ENCODE measurements at regions not wholly inside any gene's neighbourhood (a gene's known extent, or its start where the extent isn't known, plus 50 kb on each side); places are given as distances from the start of the nearest gene placed in this dataset.

DNA sequence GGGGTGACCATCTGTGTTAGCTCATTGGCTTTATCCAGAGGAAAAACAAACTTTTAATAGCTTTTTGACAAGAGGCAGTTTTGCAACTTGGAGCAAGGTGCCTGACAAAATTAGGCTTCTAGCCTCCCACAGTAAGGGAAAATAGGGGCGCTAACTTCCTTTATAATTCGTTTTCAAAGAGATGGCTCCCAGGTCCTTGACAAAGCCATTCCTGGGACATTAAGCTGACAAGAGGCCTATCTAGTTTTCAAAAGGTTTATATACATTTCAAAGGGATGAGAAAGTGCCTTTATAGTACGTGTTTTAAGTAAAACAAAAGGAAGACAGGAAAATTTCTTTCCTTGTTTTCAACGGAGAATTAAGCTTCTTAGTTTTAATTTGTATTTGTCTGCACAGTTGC is 159.4 kb upstream of the GCFC2 start:
- Histone ChIP-seq H3K27ac (ENCODE audit: low read depth, low read length) (no peak overlapping the region), H3K4me1 (ENCODE audit: insufficient read depth, low read length) (no peaks in the 10 kb centered on the region), H3K9me3 (ENCODE audit: control insufficient read depth in 1 of 2, low read length in 2 of 2) (no peaks in the 10 kb centered on the region), H3K36me3 (ENCODE audit: insufficient read depth, low read length) (no peaks in the 10 kb centered on the region), H3K4me3 (ENCODE audit: low read length in 2 of 2) (no peak overlapping the region), H3K27me3 (ENCODE audit: insufficient read depth, low read length) (no peaks in the 10 kb centered on the region)
- Mint-ChIP-seq H3K9me3 (peaks cover 0 to 2% (median 0%) of the 10 kb centered on the region in 8 donors), H3K27me3 (peaks cover 0 to 3% of the 10 kb centered on the region in 2 donors), H3K4me1 (peaks cover 0 to 3% (median 0%) of the 10 kb centered on the region in 4 donors), H3K27ac (no peak overlapping the region), H3K36me3 (no peaks in the 10 kb centered on the region), H3K4me3 (no peak overlapping the region)
- DNase-seq: no peak
- ChIA-PET POLR2A (ENCODE audit: partially characterized antibody) (no interaction called here), CTCF (ENCODE audit: partially characterized antibody) (interaction anchor here (1.0 kb wide), 1 partner anchor 8 kb away, joined by 3 read pairs; no protein-coding TSS in a partner anchor)
- intact Hi-C loops (cut with micrococcal nuclease): no loop called here

DNA sequence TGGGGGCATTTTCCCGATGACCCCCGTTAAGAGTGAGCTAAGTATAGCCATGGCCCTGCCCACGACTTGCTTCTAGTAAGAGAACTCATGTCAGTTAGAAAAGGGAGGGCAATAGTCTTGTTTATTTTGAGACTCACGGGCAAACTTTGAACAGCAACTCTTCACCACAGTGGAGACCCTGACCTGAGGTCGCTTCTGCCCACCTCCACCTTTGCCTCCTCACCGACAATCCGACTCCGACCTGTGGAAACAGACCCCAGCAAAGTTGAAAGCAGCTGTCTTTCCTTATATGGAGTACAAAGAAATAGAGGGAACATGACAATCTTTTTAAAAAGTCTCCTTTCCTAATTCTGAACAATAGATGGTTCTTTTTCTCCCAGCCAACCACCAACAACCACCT is 155.0 kb upstream of the GCFC2 start:
- no peaks in the 10 kb centered on the region for H3K27me3 ChIP-seq (ENCODE audit: insufficient read depth, low read length)
- ChIA-PET CTCF (ENCODE audit: partially characterized antibody) (no interaction called here), POLR2A (ENCODE audit: partially characterized antibody) (no interaction called here)
- no peaks in the 10 kb centered on the region for H3K36me3 ChIP-seq (ENCODE audit: insufficient read depth, low read length)
- Mint-ChIP-seq H3K4me1 (peaks cover 0 to under 1% (median 0%) of the 10 kb centered on the region in 4 donors), H3K27me3 (no peaks in the 10 kb centered on the region), H3K36me3 (no peaks in the 10 kb centered on the region), H3K4me3 (no peak overlapping the region), H3K9me3 (peaks cover 0 to 3% (median 0%) of the 10 kb centered on the region in 8 donors), H3K27ac (no peak overlapping the region)
- H3K4me3 ChIP-seq (ENCODE audit: low read length in 2 of 2): no peak overlapping the region
- no peaks in the 10 kb centered on the region for H3K9me3 ChIP-seq (ENCODE audit: control insufficient read depth in 1 of 2, low read length in 2 of 2)
- intact Hi-C loops (cut with micrococcal nuclease): no loop called here
- no peak overlapping the region for H3K27ac ChIP-seq (ENCODE audit: low read depth, low read length)
- DNase-seq: no peak
- no peaks in the 10 kb centered on the region for H3K4me1 ChIP-seq (ENCODE audit: insufficient read depth, low read length)

DNA sequence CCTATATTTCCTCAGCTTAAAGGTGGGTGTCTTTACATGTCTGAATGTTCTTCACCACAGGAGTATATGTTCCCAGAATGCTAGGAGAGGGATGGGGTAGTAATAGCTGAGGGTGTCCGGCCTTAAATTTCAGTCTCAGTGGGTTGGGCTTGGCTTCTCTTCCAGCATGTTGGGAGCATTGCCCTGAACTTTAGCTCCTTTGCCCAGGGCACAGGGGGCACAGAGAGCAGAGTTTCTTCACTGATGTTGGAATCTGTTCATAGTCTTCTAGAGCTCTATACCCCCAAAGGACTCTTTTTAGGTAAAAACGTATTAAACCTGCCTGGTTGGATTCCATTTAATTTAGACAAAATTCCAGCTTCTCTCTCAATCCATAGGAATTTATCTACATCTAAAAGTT is 154.4 kb upstream of the GCFC2 start:
- ChIA-PET CTCF (ENCODE audit: partially characterized antibody) (no interaction called here), POLR2A (ENCODE audit: partially characterized antibody) (no interaction called here)
- Histone ChIP-seq H3K36me3 (ENCODE audit: insufficient read depth, low read length) (no peaks in the 10 kb centered on the region), H3K9me3 (ENCODE audit: control insufficient read depth in 1 of 2, low read length in 2 of 2) (no peaks in the 10 kb centered on the region), H3K27me3 (ENCODE audit: insufficient read depth, low read length) (no peaks in the 10 kb centered on the region), H3K4me1 (ENCODE audit: insufficient read depth, low read length) (no peaks in the 10 kb centered on the region), H3K27ac (ENCODE audit: low read depth, low read length) (no peak overlapping the region), H3K4me3 (ENCODE audit: low read length in 2 of 2) (no peak overlapping the region)
- intact Hi-C loops (cut with micrococcal nuclease): no loop called here
- Mint-ChIP-seq H3K4me3 (no peak overlapping the region), H3K9me3 (peaks cover 0 to 3% (median 0%) of the 10 kb centered on the region in 8 donors), H3K27me3 (no peaks in the 10 kb centered on the region), H3K36me3 (no peaks in the 10 kb centered on the region), H3K27ac (no peak overlapping the region), H3K4me1 (no peaks in the 10 kb centered on the region)
- DNase-seq: no peak

GRCh38 chr2:75862547-75862946 is 151.8 kb upstream of the GCFC2 start:
- no peak overlapping the region for H3K4me3 ChIP-seq (ENCODE audit: low read length in 2 of 2)
- no peak overlapping the region for H3K4me3 Mint-ChIP-seq
- POLR2A ChIA-PET (ENCODE audit: partially characterized antibody): no interaction called here
- H3K9me3 ChIP-seq (ENCODE audit: control insufficient read depth in 1 of 2, low read length in 2 of 2): no peaks in the 10 kb centered on the region
- no peaks in the 10 kb centered on the region for H3K4me1 ChIP-seq (ENCODE audit: insufficient read depth, low read length)
- CTCF ChIA-PET (ENCODE audit: partially characterized antibody): no interaction called here
- H3K27ac Mint-ChIP-seq: no peak overlapping the region
- intact Hi-C loops (cut with micrococcal nuclease): no loop called here
- peaks cover 0 to 3% (median under 1%) of the 10 kb centered on the region in 8 donors for H3K9me3 Mint-ChIP-seq
- no peaks in the 10 kb centered on the region for H3K36me3 Mint-ChIP-seq
- H3K27me3 Mint-ChIP-seq: no peaks in the 10 kb centered on the region
- H3K27ac ChIP-seq (ENCODE audit: low read depth, low read length): no peak overlapping the region
- H3K27me3 ChIP-seq (ENCODE audit: insufficient read depth, low read length): no peaks in the 10 kb centered on the region
- no peaks in the 10 kb centered on the region for H3K4me1 Mint-ChIP-seq
- no peak for DNase-seq
- H3K36me3 ChIP-seq (ENCODE audit: insufficient read depth, low read length): no peaks in the 10 kb centered on the region

- Histone ChIP-seq H3K36me3 (ENCODE audit: insufficient read depth, low read length) (no peaks in the 10 kb centered on the region), H3K27me3 (ENCODE audit: insufficient read depth, low read length) (no peaks in the 10 kb centered on the region)
- peaks cover 0 to 16% (median 7%) of the 10 kb centered on the region in 8 donors for H3K9me3 Mint-ChIP-seq
Measured at GRCh38 chr2:75853436-75853835, 142.7 kb upstream of the GCFC2 start.

DNA sequence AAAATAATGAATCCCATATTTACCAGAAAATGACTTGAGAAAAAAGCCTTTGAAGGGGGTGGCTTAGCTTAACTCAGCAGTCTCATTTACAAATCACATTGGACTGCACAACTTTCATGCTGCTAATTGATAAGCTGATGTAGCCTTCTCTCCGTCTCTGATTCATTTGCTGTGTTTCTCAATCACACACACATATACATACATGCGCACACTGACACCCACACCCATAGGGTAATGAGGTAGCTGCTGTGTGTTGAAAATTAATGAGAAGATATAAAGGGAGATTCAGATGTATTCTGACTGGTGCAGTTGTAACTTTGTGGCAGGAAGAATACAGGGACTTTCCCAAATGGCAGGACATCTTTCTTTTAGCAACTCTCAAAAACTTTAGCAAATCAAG is 141.9 kb upstream of the GCFC2 start:
- Histone ChIP-seq H3K36me3 (ENCODE audit: insufficient read depth, low read length) (no peaks in the 10 kb centered on the region), H3K4me3 (ENCODE audit: low read length in 2 of 2) (no peak overlapping the region), H3K9me3 (ENCODE audit: control insufficient read depth in 1 of 2, low read length in 2 of 2) (no peaks in the 10 kb centered on the region), H3K27me3 (ENCODE audit: insufficient read depth, low read length) (no peaks in the 10 kb centered on the region), H3K4me1 (ENCODE audit: insufficient read depth, low read length) (no peaks in the 10 kb centered on the region), H3K27ac (ENCODE audit: low read depth, low read length) (no peak overlapping the region)
- no peak for DNase-seq
- Mint-ChIP-seq H3K27me3 (no peaks in the 10 kb centered on the region), H3K9me3 (peaks cover 0 to 16% (median 7%) of the 10 kb centered on the region in 8 donors), H3K36me3 (no peaks in the 10 kb centered on the region), H3K27ac (no peak overlapping the region), H3K4me1 (no peaks in the 10 kb centered on the region), H3K4me3 (no peak overlapping the region)
- ChIA-PET POLR2A (ENCODE audit: partially characterized antibody) (no interaction called here), CTCF (ENCODE audit: partially characterized antibody) (no interaction called here)
- intact Hi-C loops (cut with micrococcal nuclease): no loop called here

More at GRCh38 chr2:75853436-75853835, 142.7 kb upstream of the GCFC2 start:
- no peaks in the 10 kb centered on the region for H3K4me1 ChIP-seq (ENCODE audit: insufficient read depth, low read length)
- H3K27ac ChIP-seq (ENCODE audit: low read depth, low read length): no peak overlapping the region
- H3K9me3 ChIP-seq (ENCODE audit: control insufficient read depth in 1 of 2, low read length in 2 of 2): no peaks in the 10 kb centered on the region
- no peak overlapping the region for H3K27ac Mint-ChIP-seq
- POLR2A ChIA-PET (ENCODE audit: partially characterized antibody): no interaction called here
- CTCF ChIA-PET (ENCODE audit: partially characterized antibody): no interaction called here
- H3K27me3 Mint-ChIP-seq: no peaks in the 10 kb centered on the region
- intact Hi-C loops (cut with micrococcal nuclease): no loop called here
- no peak for DNase-seq
- no peak overlapping the region for H3K4me3 ChIP-seq (ENCODE audit: low read length in 2 of 2)
- H3K4me1 Mint-ChIP-seq: no peaks in the 10 kb centered on the region
- no peak overlapping the region for H3K4me3 Mint-ChIP-seq
- H3K36me3 Mint-ChIP-seq: no peaks in the 10 kb centered on the region

GRCh38 chr2:75846683-75847190 is 136.0 kb upstream of the GCFC2 start:
- DNase-seq: no peak
- CTCF ChIA-PET (ENCODE audit: partially characterized antibody): no interaction called here
- Histone ChIP-seq H3K27ac (ENCODE audit: low read depth, low read length) (no peak overlapping the region), H3K9me3 (ENCODE audit: control insufficient read depth in 1 of 2, low read length in 2 of 2) (no peaks in the 10 kb centered on the region), H3K4me1 (ENCODE audit: insufficient read depth, low read length) (no peaks in the 10 kb centered on the region), H3K4me3 (ENCODE audit: low read length in 2 of 2) (no peak overlapping the region), H3K36me3 (ENCODE audit: insufficient read depth, low read length) (no peaks in the 10 kb centered on the region), H3K27me3 (ENCODE audit: insufficient read depth, low read length) (no peaks in the 10 kb centered on the region)
- Mint-ChIP-seq H3K27ac (no peak overlapping the region), H3K4me3 (no peak overlapping the region), H3K36me3 (no peaks in the 10 kb centered on the region), H3K9me3 (peaks cover 0 to 3% (median 0%) of the 10 kb centered on the region in 8 donors), H3K27me3 (peaks cover 0 to 2% of the 10 kb centered on the region in 2 donors), H3K4me1 (no peaks in the 10 kb centered on the region)
- intact Hi-C loops (cut with micrococcal nuclease): no loop called here
- POLR2A ChIA-PET (ENCODE audit: partially characterized antibody): no interaction called here

DNA sequence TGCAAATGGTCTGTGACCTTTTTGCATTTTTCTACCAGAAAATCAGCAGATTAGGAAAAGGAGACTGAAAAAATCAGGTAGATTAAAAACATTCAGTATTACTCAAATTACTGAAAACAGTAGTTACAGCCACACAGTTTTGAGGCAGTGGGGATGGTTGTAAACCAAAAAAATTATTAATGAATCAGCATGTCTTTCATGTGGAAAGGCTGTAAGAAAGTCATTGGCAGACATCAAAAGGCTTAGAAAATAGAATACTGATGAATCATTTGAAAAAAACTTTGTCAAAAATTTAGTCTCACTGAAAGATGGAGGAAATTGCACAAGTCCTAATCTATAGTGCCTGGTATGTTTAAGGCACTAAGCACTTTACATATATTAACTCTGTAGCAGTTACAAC is 133.9 kb upstream of the GCFC2 start:
- H3K9me3 ChIP-seq (ENCODE audit: control insufficient read depth in 1 of 2, low read length in 2 of 2): no peaks in the 10 kb centered on the region
- ChIA-PET POLR2A (ENCODE audit: partially characterized antibody) (no interaction called here), CTCF (ENCODE audit: partially characterized antibody) (no interaction called here)
- no peaks in the 10 kb centered on the region for H3K27me3 ChIP-seq (ENCODE audit: insufficient read depth, low read length)
- no peaks in the 10 kb centered on the region for H3K36me3 Mint-ChIP-seq
- no peaks in the 10 kb centered on the region for H3K4me1 ChIP-seq (ENCODE audit: insufficient read depth, low read length)
- peaks cover 0 to 2% of the 10 kb centered on the region in 2 donors for H3K27me3 Mint-ChIP-seq
- H3K36me3 ChIP-seq (ENCODE audit: insufficient read depth, low read length): no peaks in the 10 kb centered on the region
- DNase-seq: no peak
- intact Hi-C loops (cut with micrococcal nuclease): no loop called here
- H3K4me3 Mint-ChIP-seq: no peak overlapping the region
- H3K4me1 Mint-ChIP-seq: no peaks in the 10 kb centered on the region
- peaks cover 0 to 3% (median 0%) of the 10 kb centered on the region in 8 donors for H3K9me3 Mint-ChIP-seq
- H3K27ac Mint-ChIP-seq: no peak overlapping the region
- no peak overlapping the region for H3K4me3 ChIP-seq (ENCODE audit: low read length in 2 of 2)
- no peak overlapping the region for H3K27ac ChIP-seq (ENCODE audit: low read depth, low read length)
